ENCODE measurements at regions not wholly inside any gene's neighbourhood (a gene's known extent, or its start where the extent isn't known, plus 50 kb on each side); places are given as distances from the start of the nearest gene placed in this dataset.
"Not testable (repeated sequence)": the region's sequence is repeated elsewhere in the genome, so short reads cannot be mapped to it uniquely, and the experiment has no call there.

- ATAC-seq = no peak
- no peaks in the 10 kb centered on the region for H3K36me3 Mint-ChIP-seq
- no peaks in the 10 kb centered on the region for H3K4me1 Mint-ChIP-seq
- H3K27me3 Mint-ChIP-seq = no peaks in the 10 kb centered on the region
- DNase-seq = no peak
- no peak overlapping the region for H3K4me3 Mint-ChIP-seq
- no peaks in the 10 kb centered on the region for H3K9me3 Mint-ChIP-seq (ENCODE audit: low read depth)
- CTCF ChIA-PET = no interaction called here
- H3K27ac Mint-ChIP-seq = no peak overlapping the region
Observed at GRCh38 chr20:56689318-56689717, 60.2 kb downstream of the TFAP2C start.

- Mint-ChIP-seq H3K27ac (no peak overlapping the region), H3K36me3 (no peaks in the 10 kb centered on the region), H3K9me3 (ENCODE audit: low read depth) (no peaks in the 10 kb centered on the region), H3K4me1 (no peaks in the 10 kb centered on the region), H3K27me3 (no peaks in the 10 kb centered on the region), H3K4me3 (no peak overlapping the region)
- CTCF ChIA-PET = no interaction called here
- DNase-seq (no peak), ATAC-seq (no peak)
Observed at GRCh38 chr20:56689852-56690485, 60.9 kb downstream of the TFAP2C start.

GRCh38 chr20:56690531-56691175 is 61.5 kb downstream of the TFAP2C start:
- Mint-ChIP-seq H3K9me3 (ENCODE audit: low read depth) (no peaks in the 10 kb centered on the region), H3K4me1 (no peaks in the 10 kb centered on the region), H3K27me3 (no peaks in the 10 kb centered on the region), H3K27ac (no peak overlapping the region), H3K4me3 (no peak overlapping the region), H3K36me3 (no peaks in the 10 kb centered on the region)
- DNase-seq (no peak), ATAC-seq (no peak)
- CTCF ChIA-PET = no interaction called here

DNA sequence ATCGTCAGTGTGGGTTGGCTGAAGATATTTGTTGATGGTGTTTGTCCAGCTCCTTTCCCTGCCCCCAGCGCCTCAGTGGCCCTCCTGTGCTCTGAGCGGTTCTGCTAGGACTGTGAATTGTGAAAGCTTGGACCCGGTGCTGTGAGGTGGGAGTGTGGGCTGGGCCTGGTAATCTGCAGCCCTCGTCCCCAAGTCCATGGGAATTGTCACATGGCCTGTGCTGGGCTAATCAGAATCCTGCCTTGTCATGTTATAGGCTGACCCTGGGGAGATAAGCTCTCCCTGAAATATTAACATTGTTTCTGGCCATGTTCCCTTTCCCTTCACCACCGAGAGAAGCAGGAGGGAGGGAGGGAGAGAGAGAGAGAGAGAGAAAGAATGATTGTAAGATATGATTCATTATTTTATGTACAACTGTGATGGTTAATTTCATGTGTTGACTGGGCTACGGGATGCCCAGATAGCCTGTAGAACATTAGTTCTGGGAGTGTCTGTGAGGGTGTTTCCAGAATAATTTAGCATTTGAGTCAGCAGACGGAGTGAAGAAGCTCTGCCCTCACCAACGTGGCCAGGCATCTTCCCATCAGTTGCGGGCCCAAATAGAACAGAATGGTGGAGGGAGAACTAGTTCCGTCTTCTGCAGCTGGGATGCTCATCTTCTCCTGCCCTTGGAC is 62.4 kb downstream of the TFAP2C start:
- CTCF ChIA-PET = no interaction called here
- DNase-seq (no peak), ATAC-seq (no peak)
- Mint-ChIP-seq H3K27me3 (no peaks in the 10 kb centered on the region), H3K27ac (no peak overlapping the region), H3K36me3 (no peaks in the 10 kb centered on the region), H3K9me3 (ENCODE audit: low read depth) (no peaks in the 10 kb centered on the region), H3K4me1 (no peaks in the 10 kb centered on the region), H3K4me3 (no peak overlapping the region)

- CTCF ChIA-PET = no interaction called here
- H3K36me3 Mint-ChIP-seq = no peaks in the 10 kb centered on the region
- no peak for ATAC-seq
- DNase-seq = no peak
- no peaks in the 10 kb centered on the region for H3K9me3 Mint-ChIP-seq (ENCODE audit: low read depth)
- H3K27me3 Mint-ChIP-seq = no peaks in the 10 kb centered on the region
- H3K4me1 Mint-ChIP-seq = no peaks in the 10 kb centered on the region
- H3K27ac Mint-ChIP-seq = no peak overlapping the region
- H3K4me3 Mint-ChIP-seq = no peak overlapping the region
Observed at GRCh38 chr20:56693217-56693616, 64.1 kb downstream of the TFAP2C start.

- H3K4me1 Mint-ChIP-seq = no peaks in the 10 kb centered on the region
- H3K4me3 Mint-ChIP-seq = no peak overlapping the region
Observed at GRCh38 chr20:56697476-56697875, 68.4 kb downstream of the TFAP2C start.

GRCh38 chr20:56698297-56698696 is 69.2 kb downstream of the TFAP2C start:
- H3K9me3 Mint-ChIP-seq (ENCODE audit: low read depth) = no peaks in the 10 kb centered on the region
- no peak overlapping the region for H3K4me3 Mint-ChIP-seq
- ATAC-seq (no peak), DNase-seq (no peak)
- CTCF ChIA-PET = no interaction called here
- no peaks in the 10 kb centered on the region for H3K36me3 Mint-ChIP-seq
- H3K27ac Mint-ChIP-seq = no peak overlapping the region
- H3K27me3 Mint-ChIP-seq = no peaks in the 10 kb centered on the region
- H3K4me1 Mint-ChIP-seq = no peaks in the 10 kb centered on the region

More at GRCh38 chr20:56697476-56697875, 68.4 kb downstream of the TFAP2C start:
- CTCF ChIA-PET = no interaction called here
- Mint-ChIP-seq H3K27me3 (no peaks in the 10 kb centered on the region), H3K9me3 (ENCODE audit: low read depth) (no peaks in the 10 kb centered on the region), H3K27ac (no peak overlapping the region), H3K36me3 (no peaks in the 10 kb centered on the region)
- DNase-seq (no peak), ATAC-seq (no peak)

- ATAC-seq = no peak
- CTCF ChIA-PET = no interaction called here
- Mint-ChIP-seq H3K36me3 (no peaks in the 10 kb centered on the region), H3K27me3 (no peaks in the 10 kb centered on the region), H3K4me3 (no peak overlapping the region), H3K4me1 (no peaks in the 10 kb centered on the region), H3K27ac (no peak overlapping the region), H3K9me3 (ENCODE audit: low read depth) (no peaks in the 10 kb centered on the region)
- no peak for DNase-seq
Observed at GRCh38 chr20:56698749-56699148, 69.6 kb downstream of the TFAP2C start.

DNA sequence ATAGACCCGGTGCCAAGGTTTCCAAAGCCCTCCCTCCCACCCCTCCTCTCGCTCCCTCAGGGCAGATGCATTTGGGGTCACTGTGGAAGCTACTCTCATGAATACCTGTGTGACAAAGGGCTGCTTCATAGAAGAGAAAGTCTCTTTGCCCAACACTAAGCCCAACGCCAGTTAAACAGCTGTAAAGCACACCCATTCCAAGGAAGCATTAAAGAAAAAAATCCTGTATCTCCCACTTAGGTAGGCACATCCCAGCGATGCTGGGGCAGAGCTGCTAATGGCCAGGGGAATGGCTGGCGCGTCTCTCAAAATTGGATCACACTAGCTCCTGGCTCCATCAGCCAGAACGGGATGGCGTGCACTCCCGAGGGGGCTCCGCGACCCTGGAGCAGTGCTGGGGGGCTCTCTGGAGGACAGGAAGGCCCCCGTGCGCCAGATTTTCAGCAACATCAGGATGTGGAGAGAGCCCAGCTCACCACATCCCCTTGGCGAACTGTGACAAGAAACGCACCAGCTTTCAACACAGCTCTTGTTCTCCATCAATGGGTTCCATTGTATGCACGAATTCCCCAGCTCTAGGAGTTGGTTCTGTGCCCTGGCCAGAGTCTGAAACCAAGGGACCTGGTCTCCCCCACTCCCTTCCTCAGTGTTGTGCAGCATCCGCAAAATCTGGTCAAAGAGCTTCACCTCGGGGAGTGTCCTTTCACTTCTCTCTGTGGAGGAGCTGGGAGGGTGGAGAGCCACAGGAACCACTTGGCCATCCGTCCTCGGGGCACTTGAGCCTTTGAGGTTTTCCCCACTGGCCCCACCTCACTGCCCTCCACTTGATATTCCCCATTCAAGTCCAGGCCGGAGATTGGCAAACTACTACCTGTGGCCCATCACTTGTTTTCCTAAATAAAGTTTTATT is 74.1 kb downstream of the TFAP2C start:
- peaks cover 2% of the 10 kb centered on the region for H3K9me3 Mint-ChIP-seq (ENCODE audit: low read depth)
- CTCF ChIA-PET = no interaction called here
- H3K36me3 Mint-ChIP-seq = no peaks in the 10 kb centered on the region
- H3K27ac Mint-ChIP-seq = no peak overlapping the region
- DNase-seq (no peak), ATAC-seq (no peak)
- H3K4me1 Mint-ChIP-seq = no peaks in the 10 kb centered on the region
- no peak overlapping the region for H3K4me3 Mint-ChIP-seq
- no peaks in the 10 kb centered on the region for H3K27me3 Mint-ChIP-seq

GRCh38 chr20:56706867-56707360 is 77.8 kb downstream of the TFAP2C start:
- DNase-seq (no peak), ATAC-seq (no peak)
- no peak overlapping the region for H3K4me3 Mint-ChIP-seq
- H3K27ac Mint-ChIP-seq = no peak overlapping the region
- no peaks in the 10 kb centered on the region for H3K36me3 Mint-ChIP-seq
- H3K9me3 Mint-ChIP-seq (ENCODE audit: low read depth) = peaks cover 2% of the 10 kb centered on the region
- CTCF ChIA-PET = no interaction called here
- H3K27me3 Mint-ChIP-seq = no peaks in the 10 kb centered on the region
- H3K4me1 Mint-ChIP-seq = no peaks in the 10 kb centered on the region

- Mint-ChIP-seq H3K4me1 (no peaks in the 10 kb centered on the region), H3K9me3 (ENCODE audit: low read depth) (peaks cover 2% of the 10 kb centered on the region), H3K27ac (no peak overlapping the region), H3K27me3 (no peaks in the 10 kb centered on the region), H3K36me3 (no peaks in the 10 kb centered on the region), H3K4me3 (no peak overlapping the region)
- ATAC-seq = no peak
- CTCF ChIA-PET = no interaction called here
- DNase-seq = no peak
Observed at GRCh38 chr20:56708991-56709390, 79.9 kb downstream of the TFAP2C start.

DNA sequence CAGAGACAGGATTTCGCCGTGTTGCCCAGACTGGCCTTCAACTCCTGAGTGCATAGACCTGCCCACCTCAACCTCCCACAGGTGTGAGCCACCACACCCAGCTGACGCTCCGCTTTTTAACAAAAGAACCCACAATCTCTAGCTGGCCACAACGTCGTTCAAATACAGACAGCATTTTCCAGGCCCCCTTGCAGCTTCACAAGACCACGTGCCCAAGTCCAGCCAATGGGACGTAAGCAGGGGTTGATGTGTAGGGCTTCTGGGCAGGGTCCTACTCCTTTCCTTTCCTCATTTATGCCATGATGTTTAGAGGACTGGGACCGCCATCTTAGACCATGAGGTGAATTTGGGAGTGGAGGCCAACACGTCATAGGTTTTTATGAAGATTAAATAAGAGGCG is 81.0 kb downstream of the TFAP2C start:
- Mint-ChIP-seq H3K27me3 (no peaks in the 10 kb centered on the region), H3K27ac (no peak overlapping the region), H3K4me1 (no peaks in the 10 kb centered on the region), H3K36me3 (no peaks in the 10 kb centered on the region), H3K4me3 (no peak overlapping the region), H3K9me3 (ENCODE audit: low read depth) (peaks cover 2% of the 10 kb centered on the region)
- CTCF ChIA-PET = no interaction called here
- ATAC-seq (no peak), DNase-seq (no peak)

- H3K9me3 Mint-ChIP-seq (ENCODE audit: low read depth); CTCF ChIA-PET; H3K27me3 Mint-ChIP-seq; DNase-seq; H3K4me3 Mint-ChIP-seq; H3K4me1 Mint-ChIP-seq; H3K36me3 Mint-ChIP-seq; ATAC-seq; H3K27ac Mint-ChIP-seq: not testable (repeated sequence)
Observed at GRCh38 chr20:56710577-56710976, 81.5 kb downstream of the TFAP2C start.
